ENCODE measurements at regions not wholly inside any gene's neighbourhood (a gene's known extent, or its start where the extent isn't known, plus 50 kb on each side); places are given as distances from the start of the nearest gene placed in this dataset.

GRCh38 chr10:57979956-57980355, 287.7 kb downstream of the IPMK start:
- no peaks in the 10 kb centered on the region for H3K4me1 ChIP-seq (ENCODE audit: control insufficient read depth, insufficient read depth, low read length)
- H3K4me3 ChIP-seq (ENCODE audit: low read depth in 2 of 2, low read length in 2 of 2), result no peak overlapping the region
- intact Hi-C loops (cut with micrococcal nuclease; ENCODE audit: unreplicated experiment) (no loop called here), in situ Hi-C loops (cut with HindIII; ENCODE audit: low pct_unique_long_range_greater_than_20kb, low sequenced_read_pairs) (no loop called here)
- no peaks in the 10 kb centered on the region for H3K9me3 ChIP-seq (ENCODE audit: control insufficient read depth, insufficient read depth, low read depth, low read length)
- no peak overlapping the region for H3K27ac ChIP-seq (ENCODE audit: low read length)
- no TSS peak for BruUV-seq (replicated peaks)
- ChIA-PET POLR2A (interaction anchor here (0.6 kb wide), 1 partner anchor 42 kb away, joined by 4 read pairs; no protein-coding TSS in a partner anchor), CTCF (no interaction called here)
- H3K27me3 ChIP-seq (ENCODE audit: control insufficient read depth, insufficient read depth, low read length), result no peaks in the 10 kb centered on the region
- DNase-seq (ENCODE audit: low read depth, low spot score), result no peak
- no peak for ATAC-seq
- TF ChIP-seq TCF7L2 (IDR thresholded peaks at IDR 0.05; ENCODE audit: low read depth, low read length) (no peak), POLR2AphosphoS5 (IDR thresholded peaks at IDR 0.05; ENCODE audit: low read depth, low read length) (no peak), SIN3A (IDR thresholded peaks at IDR 0.05; ENCODE audit: borderline replicate concordance, insufficient read depth, low read depth, low read length) (no peak)
- TF ChIP-seq, protein P1, sequence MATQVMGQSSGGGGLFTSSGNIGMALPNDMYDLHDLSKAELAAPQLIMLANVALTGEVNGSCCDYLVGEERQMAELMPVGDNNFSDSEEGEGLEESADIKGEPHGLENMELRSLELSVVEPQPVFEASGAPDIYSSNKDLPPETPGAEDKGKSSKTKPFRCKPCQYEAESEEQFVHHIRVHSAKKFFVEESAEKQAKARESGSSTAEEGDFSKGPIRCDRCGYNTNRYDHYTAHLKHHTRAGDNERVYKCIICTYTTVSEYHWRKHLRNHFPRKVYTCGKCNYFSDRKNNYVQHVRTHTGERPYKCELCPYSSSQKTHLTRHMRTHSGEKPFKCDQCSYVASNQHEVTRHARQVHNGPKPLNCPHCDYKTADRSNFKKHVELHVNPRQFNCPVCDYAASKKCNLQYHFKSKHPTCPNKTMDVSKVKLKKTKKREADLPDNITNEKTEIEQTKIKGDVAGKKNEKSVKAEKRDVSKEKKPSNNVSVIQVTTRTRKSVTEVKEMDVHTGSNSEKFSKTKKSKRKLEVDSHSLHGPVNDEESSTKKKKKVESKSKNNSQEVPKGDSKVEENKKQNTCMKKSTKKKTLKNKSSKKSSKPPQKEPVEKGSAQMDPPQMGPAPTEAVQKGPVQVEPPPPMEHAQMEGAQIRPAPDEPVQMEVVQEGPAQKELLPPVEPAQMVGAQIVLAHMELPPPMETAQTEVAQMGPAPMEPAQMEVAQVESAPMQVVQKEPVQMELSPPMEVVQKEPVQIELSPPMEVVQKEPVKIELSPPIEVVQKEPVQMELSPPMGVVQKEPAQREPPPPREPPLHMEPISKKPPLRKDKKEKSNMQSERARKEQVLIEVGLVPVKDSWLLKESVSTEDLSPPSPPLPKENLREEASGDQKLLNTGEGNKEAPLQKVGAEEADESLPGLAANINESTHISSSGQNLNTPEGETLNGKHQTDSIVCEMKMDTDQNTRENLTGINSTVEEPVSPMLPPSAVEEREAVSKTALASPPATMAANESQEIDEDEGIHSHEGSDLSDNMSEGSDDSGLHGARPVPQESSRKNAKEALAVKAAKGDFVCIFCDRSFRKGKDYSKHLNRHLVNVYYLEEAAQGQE (IDR thresholded peaks at IDR 0.05; ENCODE audit: insufficient read depth in 1 of 2, low read depth in 2 of 2, low read length in 1 of 2), result no peak
- TF ChIP-seq, protein P2, sequence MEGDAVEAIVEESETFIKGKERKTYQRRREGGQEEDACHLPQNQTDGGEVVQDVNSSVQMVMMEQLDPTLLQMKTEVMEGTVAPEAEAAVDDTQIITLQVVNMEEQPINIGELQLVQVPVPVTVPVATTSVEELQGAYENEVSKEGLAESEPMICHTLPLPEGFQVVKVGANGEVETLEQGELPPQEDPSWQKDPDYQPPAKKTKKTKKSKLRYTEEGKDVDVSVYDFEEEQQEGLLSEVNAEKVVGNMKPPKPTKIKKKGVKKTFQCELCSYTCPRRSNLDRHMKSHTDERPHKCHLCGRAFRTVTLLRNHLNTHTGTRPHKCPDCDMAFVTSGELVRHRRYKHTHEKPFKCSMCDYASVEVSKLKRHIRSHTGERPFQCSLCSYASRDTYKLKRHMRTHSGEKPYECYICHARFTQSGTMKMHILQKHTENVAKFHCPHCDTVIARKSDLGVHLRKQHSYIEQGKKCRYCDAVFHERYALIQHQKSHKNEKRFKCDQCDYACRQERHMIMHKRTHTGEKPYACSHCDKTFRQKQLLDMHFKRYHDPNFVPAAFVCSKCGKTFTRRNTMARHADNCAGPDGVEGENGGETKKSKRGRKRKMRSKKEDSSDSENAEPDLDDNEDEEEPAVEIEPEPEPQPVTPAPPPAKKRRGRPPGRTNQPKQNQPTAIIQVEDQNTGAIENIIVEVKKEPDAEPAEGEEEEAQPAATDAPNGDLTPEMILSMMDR (IDR thresholded peaks at IDR 0.05), result no peak
- H3K36me3 ChIP-seq (ENCODE audit: control insufficient read depth, insufficient read depth, low read length), result no peaks in the 10 kb centered on the region

DNA sequence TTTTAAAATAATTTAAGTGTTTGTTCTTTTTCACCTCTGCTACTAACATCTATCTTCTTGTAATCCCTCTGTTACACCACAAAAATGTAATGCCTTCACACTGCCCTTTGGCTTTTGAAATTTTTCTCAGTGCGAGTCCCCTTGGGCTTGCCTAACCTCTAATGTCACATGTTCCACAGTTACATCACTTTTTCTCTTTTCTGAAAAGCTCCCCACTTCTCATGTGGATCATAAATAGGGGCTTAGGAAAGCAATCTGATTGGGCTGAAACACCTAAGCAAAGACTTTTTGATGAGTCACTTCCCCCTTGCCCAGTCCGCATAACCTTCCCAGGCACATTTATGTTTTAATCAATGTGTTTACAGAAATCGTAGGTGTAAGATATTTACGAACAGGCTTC, 288.2 kb downstream of the IPMK start:
- intact Hi-C loops (cut with micrococcal nuclease; ENCODE audit: unreplicated experiment) (no loop called here), in situ Hi-C loops (cut with HindIII; ENCODE audit: low pct_unique_long_range_greater_than_20kb, low sequenced_read_pairs) (no loop called here)
- H3K4me1 ChIP-seq (ENCODE audit: control insufficient read depth, insufficient read depth, low read length), result no peaks in the 10 kb centered on the region
- H3K4me3 ChIP-seq (ENCODE audit: low read depth in 2 of 2, low read length in 2 of 2), result no peak overlapping the region
- no TSS peak for BruUV-seq (replicated peaks)
- ChIA-PET CTCF (no interaction called here), POLR2A (no interaction called here)
- no peaks in the 10 kb centered on the region for H3K36me3 ChIP-seq (ENCODE audit: control insufficient read depth, insufficient read depth, low read length)
- ATAC-seq (no peak), DNase-seq (ENCODE audit: low read depth, low spot score) (no peak)
- no peak overlapping the region for H3K27ac ChIP-seq (ENCODE audit: low read length)
- TF ChIP-seq SIN3A (IDR thresholded peaks at IDR 0.05; ENCODE audit: borderline replicate concordance, insufficient read depth, low read depth, low read length) (no peak), TCF7L2 (IDR thresholded peaks at IDR 0.05; ENCODE audit: low read depth, low read length) (no peak), POLR2AphosphoS5 (IDR thresholded peaks at IDR 0.05; ENCODE audit: low read depth, low read length) (no peak)
- TF ChIP-seq, protein P2 (IDR thresholded peaks at IDR 0.05), result no peak
- TF ChIP-seq, protein P1 (IDR thresholded peaks at IDR 0.05; ENCODE audit: insufficient read depth in 1 of 2, low read depth in 2 of 2, low read length in 1 of 2), result no peak
- H3K27me3 ChIP-seq (ENCODE audit: control insufficient read depth, insufficient read depth, low read length), result no peaks in the 10 kb centered on the region
- no peaks in the 10 kb centered on the region for H3K9me3 ChIP-seq (ENCODE audit: control insufficient read depth, insufficient read depth, low read depth, low read length)

All from Panc1 (cell line).